IMR-90 (cell line): ENCODE measurements at regions not wholly inside any gene's neighbourhood (a gene's known extent, or its start where the extent isn't known, plus 50 kb on each side); places are given as distances from the start of the nearest gene placed in this dataset.
"Not testable (repeated sequence)": the region's sequence is repeated elsewhere in the genome, so short reads cannot be mapped to it uniquely, and the experiment has no call there.

Experiments used
- ATAC-seq: fragments of 200-7000 bp; cut with Tn5 transposase; 2 replicates; pipeline ENCODE4 v1.9.1; 2020; ENCODE audit warnings: low read depth, mild to moderate bottlenecking, moderate library complexity
- BruUV-seq: library from RNA; stranded (reverse); fragments of 400-500 nt; replicated peaks from 2 replicates; lab custom pipeline; 2021; lab: Mats Ljungman, UMichigan
- CTCF ChIA-PET: fragments of 300-600 bp; formaldehyde crosslinking; extraction: SDS; loops from one replicate; lab custom pipeline; 2021; ENCODE audit warnings: antibody characterized with exemption; lab: Yijun Ruan, JAX
- POLR2A ChIA-PET: fragments of 300-600 bp; sonication (Branson Sonifier 250); formaldehyde crosslinking; loops from one replicate; lab custom pipeline; 2022; ENCODE audit warnings: antibody characterized with exemption; ENCODE audit not compliant: unreplicated experiment; lab: Charles Lee
- DNase-seq: peaks from one replicate; pipeline ENCODE4 v3.0.0; 2013
- H2AFZ ChIP-seq: replicated peaks from 2 replicates; pipeline ENCODE3; 2013; ENCODE audit warnings: low read length, mild to moderate bottlenecking; ENCODE audit not compliant: poor library complexity
- H2AK5ac ChIP-seq: 2 replicates; pipeline ENCODE4 v1.6.1; 2013; ENCODE audit warnings: low read depth, low read length, inconsistent platforms
- H2AK9ac ChIP-seq: replicated peaks from 2 replicates; pipeline ENCODE3; 2013; ENCODE audit warnings: mild to moderate bottlenecking, low read depth, low read length, moderate library complexity; ENCODE audit not compliant: poor library complexity
- H2BK120ac ChIP-seq: 2 replicates; pipeline ENCODE4 v1.6.1; 2013; ENCODE audit warnings: low read depth, low read length, inconsistent platforms
- H2BK15ac ChIP-seq: 3 replicates; pipeline ENCODE4 v1.6.1; 2013; ENCODE audit warnings: low read depth, low read length, inconsistent platforms
- H2BK20ac ChIP-seq: 2 replicates; pipeline ENCODE4 v1.6.1; 2013; ENCODE audit warnings: low read depth, mild to moderate bottlenecking, inconsistent platforms, low read length, moderate library complexity
- H2BK5ac ChIP-seq: 2 replicates; pipeline ENCODE4 v1.6.1; 2013; ENCODE audit warnings: mild to moderate bottlenecking, low read depth, low read length, inconsistent platforms; ENCODE audit not compliant: poor library complexity, severe bottlenecking
- H3K14ac ChIP-seq: replicated peaks from 2 replicates; pipeline ENCODE4 v1.6.1; 2013; ENCODE audit warnings: low read depth, low read length, inconsistent platforms
- H3K18ac ChIP-seq: 2 replicates; pipeline ENCODE4 v1.6.1; 2013; ENCODE audit warnings: low read depth, low read length, control low read depth
- H3K23ac ChIP-seq: 2 replicates; pipeline ENCODE4 v1.6.1; 2013; ENCODE audit warnings: low read depth, low read length, inconsistent platforms
- H3K27ac ChIP-seq: 2 replicates; pipeline ENCODE4 v1.5.1; 2013; ENCODE audit warnings: mild to moderate bottlenecking, control low read depth, low read length; ENCODE audit not compliant: insufficient read depth
- H3K27me3 ChIP-seq: 2 replicates; pipeline ENCODE4 v1.6.1; 2013; ENCODE audit warnings: low read length; ENCODE audit not compliant: control insufficient read depth, insufficient read depth
- H3K36me3 ChIP-seq: 2 replicates; pipeline ENCODE4 v1.6.1; 2013; ENCODE audit warnings: low read length, mixed read lengths; ENCODE audit not compliant: control insufficient read depth, insufficient read depth
- H3K4ac ChIP-seq: 2 replicates; pipeline ENCODE4 v1.6.1; 2013; ENCODE audit warnings: low read depth, low read length, inconsistent platforms
- H3K4me1 ChIP-seq: 2 replicates; pipeline ENCODE4 v1.6.1; 2013; ENCODE audit warnings: low read length, mixed read lengths; ENCODE audit not compliant: control insufficient read depth, insufficient read depth
- H3K4me2 ChIP-seq: 2 replicates; pipeline ENCODE4 v1.6.1; 2013; ENCODE audit warnings: low read depth, mild to moderate bottlenecking, control low read depth, low read length, moderate library complexity
- H3K4me3 ChIP-seq: 2 replicates; pipeline ENCODE4 v1.5.1; 2013; ENCODE audit warnings: low read depth, mild to moderate bottlenecking, control low read depth, low read length, moderate library complexity; ENCODE audit not compliant: insufficient read depth
- H3K56ac ChIP-seq: 2 replicates; pipeline ENCODE4 v1.6.1; 2013; ENCODE audit warnings: low read length, inconsistent platforms; ENCODE audit not compliant: insufficient read depth; ENCODE audit errors: extremely low read depth
- H3K79me1 ChIP-seq, 2 experiments: 2 replicates each; pipeline ENCODE4 v1.6.1; 2013; ENCODE audit warnings: low read length in 2 of 2, inconsistent platforms in 1 of 2, low read depth in 1 of 2
- H3K9ac ChIP-seq: 2 replicates; pipeline ENCODE4 v1.6.1; 2013; ENCODE audit warnings: low read depth, low read length, control low read depth
- H3K9me1 ChIP-seq: 2 replicates; pipeline ENCODE4 v1.6.1; 2013; ENCODE audit warnings: low read length, inconsistent platforms; ENCODE audit not compliant: insufficient read depth
- H3K9me3 ChIP-seq: 2 replicates; pipeline ENCODE4 v1.6.1; 2013; ENCODE audit warnings: low read length; ENCODE audit not compliant: control insufficient read depth, insufficient read depth
- H4K20me1 ChIP-seq: 2 replicates; pipeline ENCODE4 v1.6.1; 2013; ENCODE audit warnings: low read length, inconsistent platforms; ENCODE audit not compliant: insufficient read depth
- H4K5ac ChIP-seq: 2 replicates; pipeline ENCODE4 v1.6.1; 2013; ENCODE audit warnings: mild to moderate bottlenecking, low read depth, low read length, control low read depth
- H4K8ac ChIP-seq, 2 experiments: 2 replicates each; pipeline ENCODE4 v1.6.1; 2013; ENCODE audit warnings: low read depth in 2 of 2, low read length in 2 of 2, control low read depth in 1 of 2, inconsistent platforms in 1 of 2
- H4K91ac ChIP-seq: 2 replicates; pipeline ENCODE4 v1.6.1; 2013; ENCODE audit warnings: low read depth, low read length, inconsistent platforms; ENCODE audit not compliant: insufficient read depth
- WGBS, 2 experiments: methylation state at CpG; one replicate each; pipeline versions ENCODE4 v1.1.5 to v1.1.7; 2013; ENCODE audit warnings: missing lambda C conversion rate in 2 of 2; ENCODE audit not compliant: insufficient read length in 1 of 2; ENCODE audit errors: extremely low coverage in 2 of 2; 5-methylcytosine and 5-hydroxymethylcytosine counted together
- dilution Hi-C: fragments of 300-500 bp; cut with HindIII; formaldehyde crosslinking; loops from one replicate; pipeline ENCODE4 v1.14.3; 2018; ENCODE audit warnings: low sequenced_read_pairs; ENCODE audit not compliant: unreplicated experiment
- in situ Hi-C: fragments of 300-500 bp; cut with MboI; formaldehyde crosslinking; loops from 3 replicates; pipeline ENCODE4 v1.14.3; 2019; ENCODE audit warnings: low sequenced_read_pairs, inconsistent platforms, mixed read lengths
- intact Hi-C: fragments of 100-400 bp; cut with micrococcal nuclease; formaldehyde crosslinking; loops from 2 replicates; pipeline ENCODE4 v1.10.0; 2022

GRCh38 chr17:51482248-51482647 is 221.9 kb downstream of the UTP18 start:
- H4K20me1 ChIP-seq, dilution Hi-C loops, H2BK20ac ChIP-seq, H4K8ac ChIP-seq, H3K18ac ChIP-seq, H2AFZ ChIP-seq, H3K4me1 ChIP-seq, H3K23ac ChIP-seq, H3K56ac ChIP-seq, POLR2A ChIA-PET, intact Hi-C loops, H2BK15ac ChIP-seq, H3K14ac ChIP-seq, H3K27ac ChIP-seq, H2BK5ac ChIP-seq, H3K4me3 ChIP-seq, H3K4me2 ChIP-seq, H3K4ac ChIP-seq, H2AK9ac ChIP-seq, H3K27me3 ChIP-seq, CTCF ChIA-PET, H3K9ac ChIP-seq, H2AK5ac ChIP-seq, DNase-seq, H2BK120ac ChIP-seq, H3K9me3 ChIP-seq, H4K91ac ChIP-seq, H4K5ac ChIP-seq, ATAC-seq, H3K36me3 ChIP-seq, in situ Hi-C loops, H3K79me1 ChIP-seq, H3K9me1 ChIP-seq, BruUV-seq: not testable (repeated sequence)
- WGBS, 2 experiments = no CpG with 5 or more reads among the region's 1 CpG
